Mesothelial cell of epicardium (in vitro differentiated cells): ENCODE measurements at regions not wholly inside any gene's neighbourhood (a gene's known extent, or its start where the extent isn't known, plus 50 kb on each side); places are given as distances from the start of the nearest gene placed in this dataset.

Source experiments
- DNase-seq, 2 experiments: peaks; one replicate each; pipeline ENCODE4 v3.0.0; 2021; ENCODE audit warnings: low spot score in 2 of 2; ENCODE audit not compliant: unreplicated experiment in 2 of 2
- H3K27ac Mint-ChIP-seq: 2 replicates; pipeline ENCODE4 v1.8.0; 2021; ENCODE audit warnings: mixed read lengths
- H3K27me3 Mint-ChIP-seq: 2 replicates; pipeline ENCODE4 v1.8.0; 2021; ENCODE audit warnings: low read depth, mixed read lengths
- H3K36me3 Mint-ChIP-seq: 2 replicates; pipeline ENCODE4 v1.8.0; 2021; ENCODE audit warnings: mixed read lengths
- H3K4me1 Mint-ChIP-seq: 2 replicates; pipeline ENCODE4 v1.8.0; 2021; ENCODE audit warnings: mixed read lengths
- H3K4me3 Mint-ChIP-seq: 2 replicates; pipeline ENCODE4 v1.8.0; 2021; ENCODE audit warnings: mild to moderate bottlenecking, moderate library complexity, mixed read lengths
- H3K9me3 Mint-ChIP-seq: 2 replicates; pipeline ENCODE4 v1.8.0; 2021; ENCODE audit warnings: mixed read lengths
- TF ChIP-seq, protein P1 (sequence below): fragments of 200-600 bp; sonication (generic); IDR thresholded peaks from one replicate; pipeline ENCODE4 v1.5.0; 2021; ENCODE audit warnings: antibody characterized with exemption; ENCODE audit not compliant: unreplicated experiment

DNA sequence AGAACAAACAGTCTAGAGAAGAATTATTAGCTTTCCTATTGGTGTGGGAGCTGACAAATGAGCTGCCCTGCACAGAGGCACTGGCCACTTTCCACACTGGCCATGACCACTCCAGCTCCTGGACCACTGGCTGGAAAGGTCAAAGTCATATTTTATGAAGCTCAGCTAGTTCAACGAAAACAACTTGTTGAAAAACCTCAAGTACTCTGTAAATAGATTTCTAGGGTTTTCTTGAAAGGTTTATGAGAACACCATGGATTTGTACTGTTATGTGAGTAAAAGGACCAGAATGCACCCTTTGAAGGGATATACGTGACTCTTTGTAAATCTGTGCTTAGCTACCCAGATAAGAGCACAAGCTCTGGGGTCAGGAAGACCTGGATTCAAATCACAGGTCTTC, 54.5 kb upstream of the FGGY start:
- TF ChIP-seq, protein P1, sequence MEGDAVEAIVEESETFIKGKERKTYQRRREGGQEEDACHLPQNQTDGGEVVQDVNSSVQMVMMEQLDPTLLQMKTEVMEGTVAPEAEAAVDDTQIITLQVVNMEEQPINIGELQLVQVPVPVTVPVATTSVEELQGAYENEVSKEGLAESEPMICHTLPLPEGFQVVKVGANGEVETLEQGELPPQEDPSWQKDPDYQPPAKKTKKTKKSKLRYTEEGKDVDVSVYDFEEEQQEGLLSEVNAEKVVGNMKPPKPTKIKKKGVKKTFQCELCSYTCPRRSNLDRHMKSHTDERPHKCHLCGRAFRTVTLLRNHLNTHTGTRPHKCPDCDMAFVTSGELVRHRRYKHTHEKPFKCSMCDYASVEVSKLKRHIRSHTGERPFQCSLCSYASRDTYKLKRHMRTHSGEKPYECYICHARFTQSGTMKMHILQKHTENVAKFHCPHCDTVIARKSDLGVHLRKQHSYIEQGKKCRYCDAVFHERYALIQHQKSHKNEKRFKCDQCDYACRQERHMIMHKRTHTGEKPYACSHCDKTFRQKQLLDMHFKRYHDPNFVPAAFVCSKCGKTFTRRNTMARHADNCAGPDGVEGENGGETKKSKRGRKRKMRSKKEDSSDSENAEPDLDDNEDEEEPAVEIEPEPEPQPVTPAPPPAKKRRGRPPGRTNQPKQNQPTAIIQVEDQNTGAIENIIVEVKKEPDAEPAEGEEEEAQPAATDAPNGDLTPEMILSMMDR: no peak

DNA sequence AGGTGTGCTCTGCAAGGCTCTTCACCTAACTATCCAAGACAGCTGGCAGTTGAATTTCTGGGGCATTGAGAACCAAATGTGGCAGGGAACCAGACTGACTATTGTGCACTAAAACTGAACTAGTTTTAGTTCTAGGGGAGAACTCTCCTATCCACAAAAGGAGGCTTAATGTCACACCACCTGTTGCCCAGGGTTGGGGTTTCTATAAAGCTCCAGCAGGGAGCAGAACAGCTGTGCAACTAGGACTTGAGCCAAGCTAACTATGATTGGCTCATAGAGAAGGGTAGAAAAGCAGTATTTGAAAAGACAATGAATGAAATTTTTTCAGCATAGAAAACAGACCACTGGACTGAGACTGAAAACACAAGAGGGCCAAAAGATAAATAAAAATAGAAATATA, 53.3 kb upstream of the FGGY start:
- peaks cover 31% of the 10 kb centered on the region for H3K9me3 Mint-ChIP-seq
- TF ChIP-seq, protein P1: no peak
- H3K27me3 Mint-ChIP-seq: no peaks in the 10 kb centered on the region
- DNase-seq: no peak
- peaks cover 4% of the 10 kb centered on the region for H3K4me1 Mint-ChIP-seq
- H3K27ac Mint-ChIP-seq: no peak overlapping the region
- H3K36me3 Mint-ChIP-seq: peaks cover 14% of the 10 kb centered on the region
- H3K4me3 Mint-ChIP-seq: no peak overlapping the region

More for the DNA sequence above, 54.5 kb upstream of the FGGY start:
- H3K27me3 Mint-ChIP-seq: no peaks in the 10 kb centered on the region
- H3K4me1 Mint-ChIP-seq: peaks cover 14% of the 10 kb centered on the region
- peaks cover 14% of the 10 kb centered on the region for H3K36me3 Mint-ChIP-seq
- DNase-seq: no peak
- no peak overlapping the region for H3K4me3 Mint-ChIP-seq
- H3K9me3 Mint-ChIP-seq: peaks cover 31% of the 10 kb centered on the region
- no peak overlapping the region for H3K27ac Mint-ChIP-seq

DNA sequence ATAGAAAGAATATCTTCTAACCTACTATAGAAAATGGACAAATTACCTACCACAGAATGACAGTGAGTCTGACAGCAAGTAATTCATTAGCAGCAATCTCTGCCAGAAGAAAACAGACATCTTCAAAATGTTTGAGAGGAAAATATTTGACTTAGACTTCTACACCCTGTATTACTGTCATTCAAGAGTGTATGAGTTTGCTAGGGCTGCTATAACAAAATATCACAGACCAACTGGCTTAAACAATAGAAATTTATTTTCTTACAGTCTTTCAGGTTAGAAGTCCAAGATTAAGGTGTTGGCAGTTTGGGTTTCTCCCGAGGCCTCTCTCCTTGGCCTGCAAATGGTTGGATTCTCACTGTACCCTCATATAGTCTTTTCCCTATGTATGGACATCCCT, 52.9 kb upstream of the FGGY start:
- peaks cover 31% of the 10 kb centered on the region for H3K9me3 Mint-ChIP-seq
- H3K27ac Mint-ChIP-seq: no peak overlapping the region
- H3K4me1 Mint-ChIP-seq: peaks cover 3% of the 10 kb centered on the region
- H3K36me3 Mint-ChIP-seq: peaks cover 14% of the 10 kb centered on the region
- no peak overlapping the region for H3K4me3 Mint-ChIP-seq
- TF ChIP-seq, protein P1: no peak
- no peak for DNase-seq
- no peaks in the 10 kb centered on the region for H3K27me3 Mint-ChIP-seq

DNA sequence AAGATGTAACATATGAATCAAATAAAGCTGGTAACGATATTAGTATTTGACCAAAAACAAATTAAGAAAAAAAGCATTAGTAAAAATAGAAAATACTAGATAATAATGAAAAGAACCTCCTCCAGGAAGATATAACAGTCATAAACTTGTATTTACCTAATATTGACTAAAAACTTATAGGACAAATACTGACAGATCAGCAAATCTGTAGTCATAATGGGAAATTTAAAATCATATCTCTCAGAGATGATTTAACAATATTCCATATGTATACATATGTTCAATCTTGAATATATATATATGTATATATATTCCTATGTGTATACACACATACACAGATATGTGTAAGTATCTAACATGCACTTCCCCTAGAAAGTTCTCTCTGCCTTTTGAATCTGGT, 52.0 kb upstream of the FGGY start:
- no peak overlapping the region for H3K27ac Mint-ChIP-seq
- H3K36me3 Mint-ChIP-seq: peaks cover 14% of the 10 kb centered on the region
- DNase-seq: no peak
- H3K27me3 Mint-ChIP-seq: no peaks in the 10 kb centered on the region
- TF ChIP-seq, protein P1: no peak
- H3K4me3 Mint-ChIP-seq: no peak overlapping the region
- peaks cover 31% of the 10 kb centered on the region for H3K9me3 Mint-ChIP-seq
- H3K4me1 Mint-ChIP-seq: peaks cover 12% of the 10 kb centered on the region
